NCI-H2171 treated with DMSO at 0.1 percent for 48 hours (cell line): ENCODE measurements at regions not wholly inside any gene's neighbourhood (a gene's known extent, or its start where the extent isn't known, plus 50 kb on each side); places are given as distances from the start of the nearest gene placed in this dataset.

Experiments
- DNase-seq: peaks from one replicate; lab custom pipeline; 2025; lab: John Stamatoyannopoulos, UW

DNA sequence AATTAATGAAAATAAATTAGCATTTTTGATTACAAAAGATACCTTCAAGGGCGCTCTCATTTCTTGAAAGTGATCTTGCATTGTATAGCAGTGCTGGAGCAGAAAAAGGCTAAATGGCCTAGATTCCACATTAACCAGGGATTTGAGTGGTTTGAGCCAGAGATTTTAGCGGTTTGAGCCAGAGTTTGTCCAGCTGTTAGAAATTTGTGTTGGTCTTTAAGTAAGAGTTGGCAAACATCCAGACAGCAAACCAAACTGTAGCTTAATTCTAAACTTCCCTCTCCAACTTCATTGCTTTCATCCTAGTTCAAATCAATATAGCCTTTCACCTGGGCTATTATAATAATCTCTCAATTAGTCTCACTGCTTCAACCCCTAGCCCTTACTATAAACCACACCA is 351.7 kb downstream of the IGSF11 start:
- DNase-seq: no peak

DNA sequence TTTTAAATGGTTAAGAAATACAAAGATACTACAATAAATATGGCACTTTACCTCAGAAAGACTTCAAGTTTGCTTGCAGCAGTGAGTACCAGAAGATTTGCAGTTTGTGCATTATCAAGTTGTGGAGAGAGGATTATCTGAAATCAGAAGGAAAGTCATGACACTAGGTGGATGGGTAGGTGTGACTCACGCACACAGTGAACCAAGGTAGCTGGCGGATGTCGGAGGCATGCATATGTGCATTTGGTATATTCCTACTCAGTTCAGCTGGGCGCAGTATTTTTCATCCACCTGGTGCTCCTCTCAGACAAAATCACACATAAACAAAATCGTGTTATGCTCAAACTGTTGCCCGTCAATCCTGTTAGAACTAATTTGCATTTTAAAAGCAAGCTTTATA is 351.0 kb downstream of the IGSF11 start:
- no peak for DNase-seq

GRCh38 chr3:118688396-118688884 is 346.2 kb downstream of the IGSF11 start:
- no peak for DNase-seq

DNA sequence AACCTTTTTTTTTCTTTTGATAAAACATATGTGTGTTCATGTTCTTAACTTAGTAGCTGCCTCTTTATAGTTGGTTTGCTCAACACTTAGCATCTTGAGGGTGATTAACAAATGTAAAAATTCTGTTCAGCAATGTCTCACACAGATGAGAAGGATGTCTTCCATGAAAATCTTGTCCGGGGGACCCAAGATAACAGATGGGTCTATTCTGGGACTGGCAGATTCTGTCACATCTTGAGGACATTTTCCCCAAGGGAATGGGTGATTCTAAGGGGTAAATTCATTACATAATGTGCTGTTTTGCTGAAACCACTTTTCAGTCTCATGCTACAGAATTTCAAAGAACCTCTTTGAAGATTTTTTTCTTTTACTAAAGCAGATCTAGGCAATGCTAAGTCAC is 342.2 kb downstream of the IGSF11 start:
- DNase-seq: no peak

DNA sequence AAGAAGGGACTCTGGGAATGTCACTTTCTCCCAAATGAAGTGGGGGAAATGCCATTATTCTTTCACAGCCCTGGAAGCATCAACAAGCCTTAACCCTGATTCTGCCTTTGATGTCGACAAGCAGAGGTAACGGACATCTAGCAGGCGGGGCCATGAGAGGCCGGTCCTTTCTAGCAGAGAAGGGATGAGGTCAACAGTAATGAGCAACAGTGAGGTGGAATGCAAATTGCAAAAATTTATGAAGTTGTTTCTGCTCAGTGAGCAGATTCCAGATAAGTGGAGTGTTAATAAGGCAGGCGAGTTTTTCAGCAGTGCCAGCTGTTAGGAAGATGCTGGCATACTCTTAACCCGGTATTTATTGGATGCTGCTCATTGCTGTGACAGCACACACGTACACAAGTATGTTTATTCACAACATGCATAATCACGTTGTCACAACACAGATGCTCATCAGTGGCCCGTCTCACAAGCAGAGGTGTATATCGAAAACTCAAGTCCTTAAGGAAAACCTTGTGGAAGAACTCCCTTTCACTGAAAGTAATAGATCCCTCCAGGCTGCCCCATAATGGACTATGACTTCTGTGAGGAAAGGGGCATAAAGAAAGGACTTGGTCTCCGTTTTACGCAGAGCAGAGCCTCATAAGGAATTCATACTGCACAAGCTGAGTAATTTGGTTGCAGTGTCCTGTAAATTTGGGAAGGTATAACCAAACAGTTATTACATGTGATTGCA is 329.0 kb downstream of the IGSF11 start:
- no peak for DNase-seq

DNA sequence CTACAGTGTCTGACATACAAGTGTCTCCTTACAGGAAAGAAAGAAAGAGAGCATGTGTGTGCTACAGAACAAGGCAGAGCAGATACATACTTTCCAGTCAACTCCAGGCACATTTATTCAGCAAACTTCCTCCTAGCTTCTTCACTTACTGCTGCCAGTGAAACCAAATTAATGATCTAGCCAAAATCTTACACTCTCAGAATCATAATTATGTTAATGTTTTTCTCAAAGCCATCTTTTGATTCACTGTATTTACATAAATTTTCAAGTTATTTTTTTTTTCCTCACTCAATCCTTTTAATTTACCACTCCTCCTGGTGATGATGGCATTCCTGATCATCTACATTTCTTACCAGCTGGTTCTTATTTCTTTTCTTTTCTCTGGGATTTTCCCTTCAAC is 326.7 kb downstream of the IGSF11 start:
- DNase-seq: no peak

GRCh38 chr3:118710532-118710931 is 324.1 kb downstream of the IGSF11 start:
- no peak for DNase-seq

- DNase-seq: no peak
These were observed 321.0 kb downstream of the IGSF11 start for GRCh38 chr3:118713502-118714207.

- no peak for DNase-seq
These were observed 319.8 kb downstream of the IGSF11 start for GRCh38 chr3:118714800-118715199.

GRCh38 chr3:118729546-118729945 is 305.1 kb downstream of the IGSF11 start:
- no peak for DNase-seq

DNA sequence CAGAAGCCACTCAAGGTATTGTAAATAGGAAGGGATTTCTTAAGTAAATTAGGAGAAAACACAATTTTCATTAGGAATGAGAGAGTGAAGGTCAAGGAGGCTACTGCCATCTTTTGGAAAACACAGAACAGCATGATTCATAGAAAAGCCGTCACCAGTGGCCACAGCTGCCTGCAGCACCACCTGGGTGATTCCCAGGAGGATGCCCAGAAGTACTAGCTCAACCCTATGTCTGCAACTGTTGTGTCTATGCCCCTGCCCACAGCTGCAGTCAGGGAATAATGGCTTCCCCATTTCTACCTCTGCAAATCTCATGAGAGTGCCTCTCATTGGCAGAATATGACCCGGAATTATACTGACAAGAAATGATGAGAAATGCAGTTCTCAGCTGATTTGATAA is 300.0 kb downstream of the IGSF11 start:
- peak; percentile 2 for DNase-seq

DNA sequence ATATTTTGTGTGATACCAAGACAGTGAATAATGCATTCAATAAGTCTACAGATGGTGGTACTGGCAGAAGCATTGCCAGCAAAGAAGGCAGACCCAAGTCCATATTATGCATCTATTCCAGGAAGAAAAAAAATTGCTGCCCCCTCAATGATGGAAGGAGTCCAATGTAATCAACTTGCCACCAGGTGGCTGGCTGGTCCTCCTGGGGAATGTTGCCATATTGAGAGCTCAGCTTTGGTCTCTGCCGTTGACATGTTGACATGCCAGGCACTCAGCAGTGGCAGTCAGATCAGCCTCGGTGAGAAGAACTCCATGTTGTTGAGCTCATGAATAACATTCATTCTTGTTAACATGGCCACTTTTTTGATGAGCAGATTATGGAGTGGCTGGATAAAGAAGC is 298.5 kb downstream of the IGSF11 start:
- peak; percentile 8 for DNase-seq

DNA sequence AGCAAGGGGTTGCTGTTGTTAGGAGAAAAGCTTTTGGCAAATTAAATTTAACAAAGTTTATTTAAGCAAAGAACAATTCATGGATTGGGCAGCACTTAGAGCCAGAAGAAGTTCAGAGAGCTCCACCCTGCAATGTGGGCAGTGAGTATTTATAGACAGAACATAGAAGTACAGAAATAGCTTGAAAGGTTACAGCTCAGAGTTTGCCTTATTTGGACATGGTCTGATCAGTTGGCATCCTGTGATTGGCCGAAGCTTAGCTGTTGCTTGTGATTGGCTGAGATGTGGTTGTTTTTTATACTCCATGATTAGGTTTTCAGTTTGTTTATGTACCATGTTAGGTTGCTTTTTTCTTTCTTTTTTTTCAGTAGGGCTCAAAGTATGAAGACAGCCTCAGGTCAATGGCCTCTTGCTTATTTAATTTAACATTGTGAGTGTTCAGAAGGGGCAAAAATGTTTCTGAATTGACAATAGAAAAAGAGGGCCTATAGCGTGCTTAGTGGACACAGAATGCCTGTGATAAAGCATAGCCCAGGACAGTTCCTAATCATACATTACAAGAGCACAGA is 293.8 kb downstream of the IGSF11 start:
- no peak for DNase-seq

DNA sequence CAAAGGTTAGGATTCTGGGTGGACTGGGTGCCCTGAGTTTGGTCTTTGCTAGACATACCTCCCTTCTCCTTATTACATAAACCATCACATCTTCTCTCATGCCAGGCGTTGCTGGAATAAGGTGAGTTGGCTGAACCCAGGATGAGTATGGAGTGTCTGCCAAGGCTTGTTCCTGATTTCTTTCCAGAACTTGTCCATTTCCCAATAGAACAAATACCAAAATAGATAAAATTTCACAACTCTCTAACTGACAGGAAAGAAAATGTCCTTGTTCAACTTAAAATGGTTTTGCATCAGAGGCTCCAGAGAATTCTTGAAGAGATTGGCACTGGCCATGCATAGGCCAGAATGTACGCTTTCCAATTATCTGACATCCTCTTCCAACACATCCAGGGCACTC is 291.9 kb downstream of the IGSF11 start:
- no peak for DNase-seq

- DNase-seq: no peak
These were observed 290.5 kb downstream of the IGSF11 start for GRCh38 chr3:118744186-118744585.

- no peak for DNase-seq
These were observed 280.0 kb downstream of the IGSF11 start for GRCh38 chr3:118754406-118755252.

DNA sequence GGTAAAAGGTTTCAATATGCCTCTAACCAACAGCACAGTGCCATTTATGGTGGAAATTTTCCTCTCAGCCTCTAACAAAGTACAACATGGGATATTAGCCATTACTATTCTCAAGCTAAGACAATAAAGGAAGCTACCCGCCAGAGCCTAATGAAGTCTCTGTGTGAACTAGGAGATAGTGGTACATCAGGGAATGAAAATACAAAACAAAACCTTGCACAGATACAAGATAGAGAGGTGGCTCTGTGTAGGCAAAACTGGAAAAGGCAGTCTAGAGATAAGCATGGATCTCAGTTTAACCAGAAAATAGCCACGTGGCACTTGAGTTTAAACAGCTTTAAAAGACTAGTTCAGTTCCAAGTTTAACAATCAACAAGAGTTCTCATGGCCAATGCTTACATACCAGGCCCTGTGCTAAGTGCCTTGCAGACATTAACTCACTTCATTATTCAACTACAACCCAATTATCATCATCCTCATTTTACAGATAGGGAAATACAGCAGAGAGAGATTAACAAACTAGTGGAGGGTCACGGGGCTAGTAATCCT is 279.3 kb downstream of the IGSF11 start:
- no peak for DNase-seq

GRCh38 chr3:118760585-118761290 is 273.9 kb downstream of the IGSF11 start:
- DNase-seq: no peak

DNA sequence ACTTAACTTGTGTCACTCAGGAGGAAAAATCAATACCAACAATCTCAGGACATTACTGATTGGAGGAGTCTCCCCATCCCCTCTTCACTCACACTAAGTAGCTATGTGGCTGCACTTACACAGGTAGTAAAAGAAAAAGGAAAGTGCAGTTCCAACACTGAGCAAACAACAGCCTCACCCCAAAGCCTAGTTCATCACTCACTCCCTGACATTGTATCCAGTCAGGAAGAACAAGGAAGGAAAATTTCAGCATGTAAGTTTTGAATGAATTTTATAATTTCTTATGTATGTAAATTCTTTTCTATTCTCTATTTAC is 273.4 kb downstream of the IGSF11 start:
- no peak for DNase-seq

DNA sequence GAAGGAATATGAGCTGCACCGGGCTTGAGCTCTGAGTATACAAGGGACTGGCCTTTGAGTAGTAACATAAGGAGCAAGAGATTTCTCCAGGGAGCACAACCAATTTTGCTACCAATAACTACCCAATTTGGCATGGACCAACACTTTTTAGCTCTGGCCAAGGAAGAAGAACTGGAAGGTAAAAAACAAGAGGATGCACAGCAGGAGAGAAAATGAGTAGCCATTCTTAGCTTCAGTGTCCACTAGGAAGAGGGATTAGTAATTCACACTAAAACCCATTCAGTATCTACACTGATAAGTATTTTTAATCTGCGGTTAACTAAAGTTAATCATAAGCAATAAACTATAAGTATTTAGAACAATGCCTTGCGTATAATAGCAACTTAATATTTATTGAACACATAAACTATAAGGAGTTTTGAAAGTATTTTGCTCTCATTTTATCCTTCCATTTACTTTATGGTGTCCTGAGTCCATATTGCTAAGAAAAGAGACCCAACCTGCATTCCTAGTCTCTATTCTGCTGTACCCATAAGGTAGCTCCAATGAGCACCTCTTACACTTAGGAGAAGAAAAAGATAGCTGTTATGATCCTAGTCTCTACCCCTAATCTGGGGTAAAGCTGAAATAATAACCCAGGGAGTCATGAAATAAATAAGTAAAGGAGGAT is 268.9 kb downstream of the IGSF11 start:
- no peak for DNase-seq

- no peak for DNase-seq
These were observed 268.4 kb downstream of the IGSF11 start for GRCh38 chr3:118766306-118766669.
